HEK293 (cell line): ENCODE measurements at regions not wholly inside any gene's neighbourhood (a gene's known extent, or its start where the extent isn't known, plus 50 kb on each side); places are given as distances from the start of the nearest gene placed in this dataset.

Experiments
- BCL11A ChIP-seq: fragments of 450-650 bp; formaldehyde crosslinking; IDR thresholded peaks from 2 replicates; pipeline ENCODE4 v1.5.1; 2016; ENCODE audit warnings: low read depth, missing biosample characterization, missing genetic modification characterization
- FEZF1 ChIP-seq: fragments of 450-650 bp; formaldehyde crosslinking; IDR thresholded peaks from 2 replicates; pipeline ENCODE4 v1.5.1; 2016; ENCODE audit warnings: missing biosample characterization, missing genetic modification characterization
- HOXA7 ChIP-seq: sonication (generic); formaldehyde crosslinking; IDR thresholded peaks from 2 replicates; pipeline ENCODE4 v1.8.1; 2022; ENCODE audit warnings: missing genetic modification reagents, borderline replicate concordance
- IKZF3 ChIP-seq: fragments of 450-650 bp; IDR thresholded peaks from 2 replicates; pipeline ENCODE4 v1.5.0; 2018; ENCODE audit warnings: missing biosample characterization, mild to moderate bottlenecking, missing genetic modification characterization, moderate library complexity
- MEIS1 ChIP-seq: sonication (generic); formaldehyde crosslinking; IDR thresholded peaks from 2 replicates; pipeline ENCODE4 v1.8.1; 2022; ENCODE audit warnings: missing genetic modification reagents, mild to moderate bottlenecking, borderline replicate concordance
- MZF1 ChIP-seq: fragments of 450-650 bp; formaldehyde crosslinking; IDR thresholded peaks from 2 replicates; pipeline ENCODE4 v1.5.1; 2017; ENCODE audit warnings: missing biosample characterization, missing genetic modification characterization, borderline replicate concordance
- SP2 ChIP-seq: fragments of 450-650 bp; formaldehyde crosslinking; IDR thresholded peaks from 2 replicates; pipeline ENCODE4 v1.5.1; 2016; ENCODE audit warnings: missing biosample characterization, missing genetic modification characterization
- SP7 ChIP-seq: fragments of 450-650 bp; formaldehyde crosslinking; IDR thresholded peaks from 2 replicates; pipeline ENCODE4 v1.5.1; 2016; ENCODE audit warnings: missing biosample characterization, missing genetic modification characterization
- ZNF112 ChIP-seq: fragments of 450-650 bp; formaldehyde crosslinking; IDR thresholded peaks from 2 replicates; pipeline ENCODE4 v1.5.0; 2017; ENCODE audit warnings: missing biosample characterization, missing genetic modification characterization
- ZNF2 ChIP-seq: fragments of 450-650 bp; formaldehyde crosslinking; IDR thresholded peaks from 2 replicates; pipeline ENCODE4 v1.5.1; 2016; ENCODE audit warnings: missing biosample characterization, missing genetic modification characterization
- ZNF221 ChIP-seq: fragments of 450-650 bp; formaldehyde crosslinking; IDR thresholded peaks from 2 replicates; pipeline ENCODE4 v1.5.1; 2017; ENCODE audit warnings: missing biosample characterization, missing genetic modification characterization, borderline replicate concordance
- ZNF24 ChIP-seq: fragments of 450-650 bp; formaldehyde crosslinking; IDR thresholded peaks from 2 replicates; pipeline ENCODE4 v1.5.1; 2016; ENCODE audit warnings: missing biosample characterization, missing genetic modification characterization
- ZNF544 ChIP-seq: fragments of 450-650 bp; formaldehyde crosslinking; IDR thresholded peaks from 2 replicates; pipeline ENCODE4 v1.5.0; 2017; ENCODE audit warnings: missing biosample characterization, missing genetic modification characterization
- ZNF701 ChIP-seq: fragments of 450-650 bp; formaldehyde crosslinking; IDR thresholded peaks from 2 replicates; pipeline ENCODE4 v1.5.1; 2016; ENCODE audit warnings: missing biosample characterization, missing genetic modification characterization
- ZXDB ChIP-seq: fragments of 450-650 bp; formaldehyde crosslinking; IDR thresholded peaks from 2 replicates; pipeline ENCODE4 v1.5.1; 2016; ENCODE audit warnings: missing biosample characterization, missing genetic modification characterization
- TF ChIP-seq, protein P1 (sequence below): fragments of 450-650 bp; formaldehyde crosslinking; IDR thresholded peaks from 2 replicates; pipeline ENCODE4 v1.5.1; 2016; ENCODE audit warnings: missing biosample characterization, missing genetic modification characterization
- TF ChIP-seq, protein P2 (sequence below): fragments of 450-650 bp; formaldehyde crosslinking; IDR thresholded peaks from 2 replicates; pipeline ENCODE4 v1.5.1; 2016; ENCODE audit warnings: missing biosample characterization, missing genetic modification characterization
- TF ChIP-seq, protein P3 (sequence below): fragments of 450-650 bp; formaldehyde crosslinking; IDR thresholded peaks from 2 replicates; pipeline ENCODE4 v1.5.1; 2016; ENCODE audit warnings: missing biosample characterization, missing genetic modification characterization
- TF ChIP-seq, protein P4 (sequence below): fragments of 450-650 bp; formaldehyde crosslinking; IDR thresholded peaks from 2 replicates; pipeline ENCODE4 v1.5.1; 2016; ENCODE audit warnings: missing biosample characterization, missing genetic modification characterization
- TF ChIP-seq, protein P5 (sequence below): fragments of 450-650 bp; formaldehyde crosslinking; IDR thresholded peaks from 2 replicates; pipeline ENCODE4 v1.5.1; 2016; ENCODE audit warnings: missing biosample characterization, missing genetic modification characterization
- TF ChIP-seq, protein P6 (sequence below): fragments of 450-650 bp; formaldehyde crosslinking; IDR thresholded peaks from 2 replicates; pipeline ENCODE4 v1.5.1; 2016; ENCODE audit warnings: missing biosample characterization, missing genetic modification characterization
- TF ChIP-seq, protein P7 (sequence below): fragments of 450-650 bp; formaldehyde crosslinking; conservative IDR thresholded peaks from 2 replicates; pipeline ENCODE4 v1.5.1; 2016; ENCODE audit warnings: low read depth, missing biosample characterization, missing genetic modification characterization
- TF ChIP-seq, protein P8 (sequence below): fragments of 450-650 bp; formaldehyde crosslinking; IDR thresholded peaks from 2 replicates; pipeline ENCODE4 v1.5.1; 2016; ENCODE audit warnings: missing biosample characterization, missing genetic modification characterization

DNA sequence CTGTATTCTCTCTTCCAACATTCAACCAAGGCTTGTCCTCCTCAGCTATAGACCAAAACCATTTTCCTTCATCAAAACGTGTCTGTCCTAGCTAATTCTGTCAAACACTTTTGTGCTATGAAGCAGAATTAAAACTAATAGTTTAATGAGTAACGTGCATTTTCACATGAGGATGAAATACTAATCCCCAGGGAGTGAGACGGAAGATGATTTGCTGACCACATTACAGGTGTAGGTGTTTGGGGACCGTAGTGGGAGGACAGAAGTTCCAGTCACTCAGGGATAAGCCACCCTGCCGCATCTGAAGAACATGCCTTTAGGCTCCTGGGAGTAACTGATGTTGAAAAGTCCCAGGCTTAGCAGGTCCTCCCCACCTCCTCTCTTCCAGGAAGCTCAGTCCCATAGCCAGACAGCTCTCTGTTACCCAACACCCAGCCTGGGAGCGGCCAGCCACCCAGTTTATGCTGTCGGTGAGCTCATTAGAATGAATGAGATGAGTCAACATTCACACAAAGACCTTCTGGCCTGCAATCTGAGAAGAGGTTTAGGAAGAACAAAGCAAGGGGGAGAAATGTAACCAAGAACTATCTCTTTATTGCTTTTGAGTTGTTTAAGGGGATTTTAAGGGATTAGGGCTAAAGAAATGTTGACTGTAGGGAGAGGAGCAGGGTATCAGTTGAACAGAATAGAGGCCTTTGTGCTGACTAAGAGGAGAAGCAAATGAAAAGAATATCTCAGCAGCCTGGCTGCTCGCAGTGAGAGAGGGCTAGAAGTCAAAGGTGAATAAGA is 122.5 kb downstream of the FOXI3 start (continued):
- TF ChIP-seq, protein P1, sequence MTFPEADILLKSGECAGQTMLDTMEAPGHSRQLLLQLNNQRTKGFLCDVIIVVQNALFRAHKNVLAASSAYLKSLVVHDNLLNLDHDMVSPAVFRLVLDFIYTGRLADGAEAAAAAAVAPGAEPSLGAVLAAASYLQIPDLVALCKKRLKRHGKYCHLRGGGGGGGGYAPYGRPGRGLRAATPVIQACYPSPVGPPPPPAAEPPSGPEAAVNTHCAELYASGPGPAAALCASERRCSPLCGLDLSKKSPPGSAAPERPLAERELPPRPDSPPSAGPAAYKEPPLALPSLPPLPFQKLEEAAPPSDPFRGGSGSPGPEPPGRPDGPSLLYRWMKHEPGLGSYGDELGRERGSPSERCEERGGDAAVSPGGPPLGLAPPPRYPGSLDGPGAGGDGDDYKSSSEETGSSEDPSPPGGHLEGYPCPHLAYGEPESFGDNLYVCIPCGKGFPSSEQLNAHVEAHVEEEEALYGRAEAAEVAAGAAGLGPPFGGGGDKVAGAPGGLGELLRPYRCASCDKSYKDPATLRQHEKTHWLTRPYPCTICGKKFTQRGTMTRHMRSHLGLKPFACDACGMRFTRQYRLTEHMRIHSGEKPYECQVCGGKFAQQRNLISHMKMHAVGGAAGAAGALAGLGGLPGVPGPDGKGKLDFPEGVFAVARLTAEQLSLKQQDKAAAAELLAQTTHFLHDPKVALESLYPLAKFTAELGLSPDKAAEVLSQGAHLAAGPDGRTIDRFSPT (tag by site-specific recombination) = peak; percentile 67; the same call in 1 of the 2 replicates
- TF ChIP-seq ZXDB (tag by site-specific recombination) (peak; percentile 87), FEZF1 (tag by site-specific recombination) (peak; percentile 59; the same call in 1 of the 2 replicates), SP2 (tag by site-specific recombination) (no peak), IKZF3 (tag by site-specific recombination) (peak; percentile 77; the same call in 1 of the 2 replicates), SP7 (tag by site-specific recombination) (peak; percentile 94), ZNF112 (tag by site-specific recombination) (no peak), ZNF2 (peak; percentile 60), ZNF221 (tag by site-specific recombination) (no peak), ZNF24 (no peak), HOXA7 (CRISPR knock-in tag) (no peak), ZNF544 (tag by site-specific recombination) (no peak), MZF1 (peak; percentile 99), MEIS1 (no peak), ZNF701 (tag by site-specific recombination) (no peak), BCL11A (tag by site-specific recombination) (peak; percentile 89; the same call in 1 of the 2 replicates)
- TF ChIP-seq, protein P2, sequence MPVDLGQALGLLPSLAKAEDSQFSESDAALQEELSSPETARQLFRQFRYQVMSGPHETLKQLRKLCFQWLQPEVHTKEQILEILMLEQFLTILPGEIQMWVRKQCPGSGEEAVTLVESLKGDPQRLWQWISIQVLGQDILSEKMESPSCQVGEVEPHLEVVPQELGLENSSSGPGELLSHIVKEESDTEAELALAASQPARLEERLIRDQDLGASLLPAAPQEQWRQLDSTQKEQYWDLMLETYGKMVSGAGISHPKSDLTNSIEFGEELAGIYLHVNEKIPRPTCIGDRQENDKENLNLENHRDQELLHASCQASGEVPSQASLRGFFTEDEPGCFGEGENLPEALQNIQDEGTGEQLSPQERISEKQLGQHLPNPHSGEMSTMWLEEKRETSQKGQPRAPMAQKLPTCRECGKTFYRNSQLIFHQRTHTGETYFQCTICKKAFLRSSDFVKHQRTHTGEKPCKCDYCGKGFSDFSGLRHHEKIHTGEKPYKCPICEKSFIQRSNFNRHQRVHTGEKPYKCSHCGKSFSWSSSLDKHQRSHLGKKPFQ (tag by site-specific recombination) = 0 out of 2 replicates have a peak, but pooled peaks have one; percentile 45
- TF ChIP-seq, protein P3, sequence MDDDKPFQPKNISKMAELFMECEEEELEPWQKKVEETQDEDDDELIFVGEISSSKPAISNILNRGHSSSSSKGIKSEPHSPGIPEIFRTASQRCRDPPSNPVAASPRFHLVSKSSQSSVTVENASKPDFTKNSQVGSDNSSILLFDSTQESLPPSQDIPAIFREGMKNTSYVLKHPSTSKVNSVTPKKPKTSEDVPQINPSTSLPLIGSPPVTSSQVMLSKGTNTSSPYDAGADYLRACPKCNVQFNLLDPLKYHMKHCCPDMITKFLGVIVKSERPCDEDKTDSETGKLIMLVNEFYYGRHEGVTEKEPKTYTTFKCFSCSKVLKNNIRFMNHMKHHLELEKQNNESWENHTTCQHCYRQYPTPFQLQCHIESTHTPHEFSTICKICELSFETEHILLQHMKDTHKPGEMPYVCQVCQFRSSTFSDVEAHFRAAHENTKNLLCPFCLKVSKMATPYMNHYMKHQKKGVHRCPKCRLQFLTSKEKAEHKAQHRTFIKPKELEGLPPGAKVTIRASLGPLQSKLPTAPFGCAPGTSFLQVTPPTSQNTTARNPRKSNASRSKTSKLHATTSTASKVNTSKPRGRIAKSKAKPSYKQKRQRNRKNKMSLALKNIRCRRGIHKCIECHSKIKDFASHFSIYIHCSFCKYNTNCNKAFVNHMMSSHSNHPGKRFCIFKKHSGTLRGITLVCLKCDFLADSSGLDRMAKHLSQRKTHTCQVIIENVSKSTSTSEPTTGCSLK = no peak
- TF ChIP-seq, protein P4, sequence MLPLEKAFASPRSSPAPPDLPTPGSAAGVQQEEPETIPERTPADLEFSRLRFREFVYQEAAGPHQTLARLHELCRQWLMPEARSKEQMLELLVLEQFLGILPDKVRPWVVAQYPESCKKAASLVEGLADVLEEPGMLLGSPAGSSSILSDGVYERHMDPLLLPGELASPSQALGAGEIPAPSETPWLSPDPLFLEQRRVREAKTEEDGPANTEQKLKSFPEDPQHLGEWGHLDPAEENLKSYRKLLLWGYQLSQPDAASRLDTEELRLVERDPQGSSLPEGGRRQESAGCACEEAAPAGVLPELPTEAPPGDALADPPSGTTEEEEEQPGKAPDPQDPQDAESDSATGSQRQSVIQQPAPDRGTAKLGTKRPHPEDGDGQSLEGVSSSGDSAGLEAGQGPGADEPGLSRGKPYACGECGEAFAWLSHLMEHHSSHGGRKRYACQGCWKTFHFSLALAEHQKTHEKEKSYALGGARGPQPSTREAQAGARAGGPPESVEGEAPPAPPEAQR (tag by site-specific recombination) = no peak
- TF ChIP-seq, protein P5, sequence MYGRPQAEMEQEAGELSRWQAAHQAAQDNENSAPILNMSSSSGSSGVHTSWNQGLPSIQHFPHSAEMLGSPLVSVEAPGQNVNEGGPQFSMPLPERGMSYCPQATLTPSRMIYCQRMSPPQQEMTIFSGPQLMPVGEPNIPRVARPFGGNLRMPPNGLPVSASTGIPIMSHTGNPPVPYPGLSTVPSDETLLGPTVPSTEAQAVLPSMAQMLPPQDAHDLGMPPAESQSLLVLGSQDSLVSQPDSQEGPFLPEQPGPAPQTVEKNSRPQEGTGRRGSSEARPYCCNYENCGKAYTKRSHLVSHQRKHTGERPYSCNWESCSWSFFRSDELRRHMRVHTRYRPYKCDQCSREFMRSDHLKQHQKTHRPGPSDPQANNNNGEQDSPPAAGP = peak; percentile 98
- TF ChIP-seq, protein P6, sequence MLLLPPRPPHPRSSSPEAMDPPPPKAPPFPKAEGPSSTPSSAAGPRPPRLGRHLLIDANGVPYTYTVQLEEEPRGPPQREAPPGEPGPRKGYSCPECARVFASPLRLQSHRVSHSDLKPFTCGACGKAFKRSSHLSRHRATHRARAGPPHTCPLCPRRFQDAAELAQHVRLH (tag by site-specific recombination) = 0 out of 2 replicates have a peak, but pooled peaks have one; percentile 55
- TF ChIP-seq, protein P7, sequence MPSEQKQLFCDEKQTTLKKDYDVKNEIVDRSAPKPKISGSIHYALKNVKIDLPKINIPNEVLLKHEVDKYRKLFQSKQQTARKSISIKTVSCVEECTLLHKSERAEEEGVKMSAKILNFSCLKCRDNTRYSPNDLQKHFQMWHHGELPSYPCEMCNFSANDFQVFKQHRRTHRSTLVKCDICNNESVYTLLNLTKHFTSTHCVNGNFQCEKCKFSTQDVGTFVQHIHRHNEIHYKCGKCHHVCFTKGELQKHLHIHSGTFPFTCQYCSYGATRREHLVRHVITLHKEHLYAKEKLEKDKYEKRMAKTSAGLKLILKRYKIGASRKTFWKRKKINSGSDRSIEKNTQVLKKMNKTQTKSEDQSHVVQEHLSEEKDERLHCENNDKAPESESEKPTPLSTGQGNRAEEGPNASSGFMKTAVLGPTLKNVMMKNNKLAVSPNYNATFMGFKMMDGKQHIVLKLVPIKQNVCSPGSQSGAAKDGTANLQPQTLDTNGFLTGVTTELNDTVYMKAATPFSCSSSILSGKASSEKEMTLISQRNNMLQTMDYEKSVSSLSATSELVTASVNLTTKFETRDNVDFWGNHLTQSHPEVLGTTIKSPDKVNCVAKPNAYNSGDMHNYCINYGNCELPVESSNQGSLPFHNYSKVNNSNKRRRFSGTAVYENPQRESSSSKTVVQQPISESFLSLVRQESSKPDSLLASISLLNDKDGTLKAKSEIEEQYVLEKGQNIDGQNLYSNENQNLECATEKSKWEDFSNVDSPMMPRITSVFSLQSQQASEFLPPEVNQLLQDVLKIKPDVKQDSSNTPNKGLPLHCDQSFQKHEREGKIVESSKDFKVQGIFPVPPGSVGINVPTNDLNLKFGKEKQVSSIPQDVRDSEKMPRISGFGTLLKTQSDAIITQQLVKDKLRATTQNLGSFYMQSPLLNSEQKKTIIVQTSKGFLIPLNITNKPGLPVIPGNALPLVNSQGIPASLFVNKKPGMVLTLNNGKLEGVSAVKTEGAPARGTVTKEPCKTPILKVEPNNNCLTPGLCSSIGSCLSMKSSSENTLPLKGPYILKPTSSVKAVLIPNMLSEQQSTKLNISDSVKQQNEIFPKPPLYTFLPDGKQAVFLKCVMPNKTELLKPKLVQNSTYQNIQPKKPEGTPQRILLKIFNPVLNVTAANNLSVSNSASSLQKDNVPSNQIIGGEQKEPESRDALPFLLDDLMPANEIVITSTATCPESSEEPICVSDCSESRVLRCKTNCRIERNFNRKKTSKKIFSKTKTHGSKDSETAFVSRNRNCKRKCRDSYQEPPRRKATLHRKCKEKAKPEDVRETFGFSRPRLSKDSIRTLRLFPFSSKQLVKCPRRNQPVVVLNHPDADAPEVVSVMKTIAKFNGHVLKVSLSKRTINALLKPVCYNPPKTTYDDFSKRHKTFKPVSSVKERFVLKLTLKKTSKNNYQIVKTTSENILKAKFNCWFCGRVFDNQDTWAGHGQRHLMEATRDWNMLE (tag by site-specific recombination) = peak; percentile 39; the same call in 1 of the 2 replicates
- TF ChIP-seq, protein P8, sequence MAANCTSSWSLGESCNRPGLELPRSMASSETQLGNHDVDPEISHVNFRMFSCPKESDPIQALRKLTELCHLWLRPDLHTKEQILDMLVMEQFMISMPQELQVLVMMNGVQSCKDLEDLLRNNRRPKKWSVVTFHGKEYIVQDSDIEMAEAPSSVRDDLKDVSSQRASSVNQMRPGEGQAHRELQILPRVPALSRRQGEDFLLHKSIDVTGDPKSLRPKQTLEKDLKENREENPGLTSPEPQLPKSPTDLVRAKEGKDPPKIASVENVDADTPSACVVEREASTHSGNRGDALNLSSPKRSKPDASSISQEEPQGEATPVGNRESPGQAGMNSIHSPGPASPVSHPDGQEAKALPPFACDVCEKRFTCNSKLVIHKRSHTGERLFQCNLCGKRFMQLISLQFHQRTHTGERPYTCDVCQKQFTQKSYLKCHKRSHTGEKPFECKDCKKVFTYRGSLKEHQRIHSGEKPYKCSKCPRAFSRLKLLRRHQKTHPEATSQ (tag by site-specific recombination) = peak; percentile 70; the same call in 1 of the 2 replicates
